ENCODE measurements at regions not wholly inside any gene's neighbourhood (a gene's known extent, or its start where the extent isn't known, plus 50 kb on each side); places are given as distances from the start of the nearest gene placed in this dataset.

DNA sequence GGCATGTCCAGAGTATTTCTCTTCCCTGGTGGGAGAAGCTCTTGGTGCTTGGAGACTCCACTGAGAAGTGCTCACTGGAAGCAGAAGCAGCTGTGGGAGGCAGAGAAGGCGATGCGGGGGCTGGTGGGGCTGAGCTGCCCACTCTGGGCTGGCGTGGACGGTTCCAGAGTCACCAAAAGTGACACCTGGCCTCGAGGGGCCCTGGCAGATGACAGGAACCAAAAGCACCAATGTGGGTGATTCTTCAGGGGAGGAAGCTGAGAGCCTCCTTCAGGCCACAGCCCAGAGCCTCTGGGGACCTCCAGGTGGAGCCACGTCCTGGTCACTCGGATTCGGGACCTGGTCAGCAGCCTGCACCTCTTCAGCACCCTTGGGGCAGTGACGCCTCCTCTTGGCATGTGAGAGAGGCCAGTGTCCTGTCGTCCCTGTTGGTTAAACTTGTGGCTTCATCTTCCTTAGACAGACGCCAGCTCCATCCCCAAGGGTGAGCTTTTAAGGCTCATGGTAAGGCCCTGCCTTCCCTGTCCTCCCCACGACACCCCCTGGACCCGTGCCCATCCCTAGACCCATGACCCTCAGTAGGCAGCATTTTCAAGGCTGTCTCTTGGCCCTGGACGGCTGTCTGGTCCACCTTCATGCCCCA is 78.7 kb upstream of the IRX4 start:
- Histone ChIP-seq H3K36me3 (no peaks in the 10 kb centered on the region), H3K27ac (no peak overlapping the region), H3K27me3 (peaks cover 0 to 5% (median 3%) of the 10 kb centered on the region in 3 donors), H3K9me3 (no peaks in the 10 kb centered on the region), H3K4me1 (no peaks in the 10 kb centered on the region), H3K4me3 (no peak overlapping the region)
- in situ Hi-C loops (cut with MboI; ENCODE audit: low sequenced_read_pairs in 4 of 4) (no loop called here), intact Hi-C loops (cut with DNase I; ENCODE audit: low total_unique reads) (no loop called here)
- ATAC-seq = no peak
- TF ChIP-seq, protein P1, sequence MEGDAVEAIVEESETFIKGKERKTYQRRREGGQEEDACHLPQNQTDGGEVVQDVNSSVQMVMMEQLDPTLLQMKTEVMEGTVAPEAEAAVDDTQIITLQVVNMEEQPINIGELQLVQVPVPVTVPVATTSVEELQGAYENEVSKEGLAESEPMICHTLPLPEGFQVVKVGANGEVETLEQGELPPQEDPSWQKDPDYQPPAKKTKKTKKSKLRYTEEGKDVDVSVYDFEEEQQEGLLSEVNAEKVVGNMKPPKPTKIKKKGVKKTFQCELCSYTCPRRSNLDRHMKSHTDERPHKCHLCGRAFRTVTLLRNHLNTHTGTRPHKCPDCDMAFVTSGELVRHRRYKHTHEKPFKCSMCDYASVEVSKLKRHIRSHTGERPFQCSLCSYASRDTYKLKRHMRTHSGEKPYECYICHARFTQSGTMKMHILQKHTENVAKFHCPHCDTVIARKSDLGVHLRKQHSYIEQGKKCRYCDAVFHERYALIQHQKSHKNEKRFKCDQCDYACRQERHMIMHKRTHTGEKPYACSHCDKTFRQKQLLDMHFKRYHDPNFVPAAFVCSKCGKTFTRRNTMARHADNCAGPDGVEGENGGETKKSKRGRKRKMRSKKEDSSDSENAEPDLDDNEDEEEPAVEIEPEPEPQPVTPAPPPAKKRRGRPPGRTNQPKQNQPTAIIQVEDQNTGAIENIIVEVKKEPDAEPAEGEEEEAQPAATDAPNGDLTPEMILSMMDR (IDR thresholded peaks at IDR 0.05 in 4 of 5, conservative IDR thresholded peaks at IDR 0.05 in 1 of 5) = no peak
- no peak for TF ChIP-seq POLR2A (IDR thresholded peaks at IDR 0.05)
- DNase-seq = no peak

DNA sequence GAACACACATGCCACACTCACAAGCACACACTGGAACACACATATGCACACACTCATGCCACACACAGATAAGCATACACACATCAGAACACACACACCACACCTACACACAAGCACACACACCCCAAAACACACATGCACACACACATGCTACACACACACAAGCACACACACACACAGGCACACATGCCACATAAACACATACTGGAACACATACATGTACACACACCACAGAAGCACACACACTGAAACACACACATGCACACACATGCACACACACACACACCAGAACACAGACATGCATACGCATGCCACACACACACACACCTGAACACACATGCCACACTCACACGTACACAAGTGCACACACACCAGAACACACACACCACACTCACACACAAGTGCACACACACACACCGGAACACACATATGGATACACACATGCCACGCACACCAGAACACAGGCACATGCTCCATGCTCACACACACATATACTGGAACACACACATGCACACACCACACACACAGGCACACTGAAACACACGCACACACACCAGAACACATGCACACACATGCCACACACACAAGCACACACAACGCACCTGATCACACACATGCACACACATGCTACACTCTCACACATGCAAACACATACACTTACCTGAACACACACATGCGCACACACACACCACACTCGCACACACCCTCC is 78.0 kb upstream of the IRX4 start:
- Histone ChIP-seq H3K9me3 (no peaks in the 10 kb centered on the region), H3K36me3 (no peaks in the 10 kb centered on the region), H3K4me3 (no peak overlapping the region), H3K27me3 (peaks cover 0 to 5% (median 2%) of the 10 kb centered on the region in 3 donors), H3K4me1 (no peaks in the 10 kb centered on the region), H3K27ac (no peak overlapping the region)
- no peak for TF ChIP-seq POLR2A (IDR thresholded peaks at IDR 0.05)
- TF ChIP-seq, protein P1 (IDR thresholded peaks at IDR 0.05 in 4 of 5, conservative IDR thresholded peaks at IDR 0.05 in 1 of 5) = no peak
- intact Hi-C loops (cut with DNase I; ENCODE audit: low total_unique reads) = no loop called here
- ATAC-seq = no peak
- no peak for DNase-seq
- in situ Hi-C loops (cut with MboI; ENCODE audit: low sequenced_read_pairs in 4 of 4) = no loop called here

DNA sequence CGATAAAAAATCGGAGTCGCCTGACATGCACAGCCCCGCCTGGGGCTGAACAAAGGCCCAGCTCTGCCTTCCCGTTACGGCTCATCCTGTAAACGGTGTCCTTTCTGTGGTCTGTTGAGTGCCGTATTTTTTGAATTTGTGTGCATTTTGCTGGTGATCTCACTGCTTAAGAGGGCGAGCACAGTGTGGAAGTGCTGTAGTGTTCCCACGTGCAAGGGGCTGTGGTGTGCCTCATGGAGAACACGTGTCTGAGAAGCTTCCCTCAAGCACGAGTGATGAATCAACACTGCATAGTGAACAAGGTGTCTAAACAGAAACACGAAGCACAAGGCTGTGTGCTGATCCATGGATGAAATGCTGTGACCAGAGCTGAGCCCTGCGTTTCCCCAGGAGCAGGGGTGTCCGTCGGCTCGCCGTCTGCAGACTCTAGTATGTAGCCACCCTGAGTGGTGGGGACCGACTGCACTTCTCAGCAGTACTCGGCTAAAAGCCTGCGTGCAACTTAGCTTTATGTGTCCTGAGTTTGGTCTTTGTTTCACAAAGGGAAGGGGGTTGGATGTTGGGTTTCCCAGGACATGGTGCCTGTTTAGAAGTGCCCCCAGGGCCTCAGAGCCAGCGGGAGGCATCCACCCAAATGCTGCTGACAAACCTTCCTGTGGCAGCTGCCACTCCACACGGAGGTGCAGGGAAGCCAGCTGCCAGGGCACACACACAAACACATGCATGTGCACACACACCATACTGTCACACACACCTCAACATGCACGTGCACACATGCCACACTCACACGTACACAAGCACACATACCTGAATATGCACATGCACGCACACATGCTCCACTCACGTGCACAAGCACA is 77.2 kb upstream of the IRX4 start:
- Histone ChIP-seq H3K36me3 (no peaks in the 10 kb centered on the region), H3K4me3 (no peak overlapping the region), H3K4me1 (no peaks in the 10 kb centered on the region), H3K27ac (no peak overlapping the region), H3K27me3 (no peaks in the 10 kb centered on the region), H3K9me3 (no peaks in the 10 kb centered on the region)
- in situ Hi-C loops (cut with MboI; ENCODE audit: low sequenced_read_pairs in 4 of 4) = no loop called here
- TF ChIP-seq, protein P1 (IDR thresholded peaks at IDR 0.05 in 4 of 5, conservative IDR thresholded peaks at IDR 0.05 in 1 of 5) = no peak
- no peak for TF ChIP-seq POLR2A (IDR thresholded peaks at IDR 0.05)
- no peak for DNase-seq
- intact Hi-C loops (cut with DNase I; ENCODE audit: low total_unique reads) = no loop called here
- ATAC-seq = no peak

DNA sequence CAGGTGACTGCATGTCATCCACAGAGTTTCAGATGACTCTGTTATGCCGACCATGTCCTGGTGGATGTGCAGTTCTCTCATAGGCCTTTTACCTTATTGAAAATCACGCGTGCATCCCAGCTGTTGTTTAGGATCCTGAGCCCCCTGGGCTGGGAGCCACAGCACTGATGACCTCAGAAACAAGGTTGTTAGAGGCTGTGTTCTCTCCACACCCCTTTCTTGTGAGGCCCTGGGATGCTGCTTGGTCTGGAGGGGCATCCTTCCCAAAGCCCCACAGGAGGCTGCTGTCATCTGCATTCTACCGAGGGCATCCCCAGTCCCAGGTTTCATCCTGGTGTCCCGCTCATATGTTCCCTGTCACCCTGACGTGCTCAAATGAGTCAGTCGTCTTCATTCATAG is 76.5 kb upstream of the IRX4 start:
- no peaks in the 10 kb centered on the region for H3K27me3 ChIP-seq
- H3K4me1 ChIP-seq = no peaks in the 10 kb centered on the region
- H3K9me3 ChIP-seq = no peaks in the 10 kb centered on the region
- in situ Hi-C loops (cut with MboI; ENCODE audit: low sequenced_read_pairs in 4 of 4) = no loop called here
- no peak overlapping the region for H3K27ac ChIP-seq
- DNase-seq (no peak), ATAC-seq (no peak)
- TF ChIP-seq, protein P1 (IDR thresholded peaks at IDR 0.05 in 4 of 5, conservative IDR thresholded peaks at IDR 0.05 in 1 of 5) = no peak
- TF ChIP-seq POLR2A (IDR thresholded peaks at IDR 0.05) = no peak
- H3K36me3 ChIP-seq = no peaks in the 10 kb centered on the region
- H3K4me3 ChIP-seq = no peak overlapping the region
- intact Hi-C loops (cut with DNase I; ENCODE audit: low total_unique reads) = no loop called here
